HG03558 (cell line): ENCODE measurements at regions not wholly inside any gene's neighbourhood (a gene's known extent, or its start where the extent isn't known, plus 50 kb on each side); places are given as distances from the start of the nearest gene placed in this dataset.

Source experiments
- ATAC-seq: cut with Tn5 transposase; IDR thresholded peaks from one replicate; pipeline ENCODE4 v1.9.1; 2021; ENCODE audit warnings: moderate number of reproducible peaks; ENCODE audit not compliant: unreplicated experiment; ENCODE audit errors: extremely low read depth

DNA sequence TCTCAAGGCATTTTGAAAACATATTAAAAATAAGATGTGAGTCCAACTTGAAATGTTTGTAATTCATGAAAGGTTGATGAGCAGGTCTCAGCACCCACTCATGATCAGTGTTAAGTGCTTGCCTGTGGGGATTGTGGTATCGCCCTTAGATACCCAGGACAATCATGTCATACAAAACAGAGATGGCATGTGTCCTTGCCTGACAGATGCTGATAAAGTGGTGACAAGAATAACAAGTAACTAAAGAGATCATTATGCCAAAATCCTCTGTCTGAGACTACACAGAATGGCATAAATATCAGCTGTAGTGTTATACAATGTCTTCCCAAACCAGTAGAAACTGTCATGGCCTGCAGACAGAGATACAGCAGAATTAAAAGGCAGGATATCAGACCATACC is 930.3 kb downstream of the SUCLG1 start:
- ATAC-seq, result no peak

DNA sequence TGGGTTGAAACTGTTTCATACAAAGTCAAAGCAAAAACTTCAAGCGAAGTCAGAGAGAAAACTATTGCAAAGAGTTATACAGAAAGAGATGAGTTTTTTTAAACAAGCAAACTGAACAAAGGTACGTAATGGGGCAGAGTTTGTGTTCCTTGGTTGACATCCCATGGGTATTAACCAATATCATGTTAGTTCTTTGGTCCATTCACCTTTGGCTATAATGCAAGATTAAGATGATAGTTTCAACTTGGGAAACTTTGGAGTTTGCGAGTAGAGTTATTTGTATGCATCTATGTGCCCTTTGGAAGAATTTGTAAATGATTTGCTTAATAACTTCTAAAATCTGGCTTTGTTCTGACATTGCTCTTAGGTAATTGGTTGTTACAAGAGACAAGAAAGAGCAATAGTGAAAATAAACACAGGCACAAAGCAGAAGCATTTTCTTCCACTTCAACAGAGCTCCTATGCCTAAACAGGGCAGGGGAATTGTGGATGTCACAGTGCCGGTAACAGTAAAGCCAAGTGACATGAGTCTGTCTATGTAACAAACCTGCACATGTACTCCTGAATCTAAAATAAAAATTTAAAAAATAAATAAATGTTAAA is 936.1 kb downstream of the SUCLG1 start:
- ATAC-seq, result no peak

DNA sequence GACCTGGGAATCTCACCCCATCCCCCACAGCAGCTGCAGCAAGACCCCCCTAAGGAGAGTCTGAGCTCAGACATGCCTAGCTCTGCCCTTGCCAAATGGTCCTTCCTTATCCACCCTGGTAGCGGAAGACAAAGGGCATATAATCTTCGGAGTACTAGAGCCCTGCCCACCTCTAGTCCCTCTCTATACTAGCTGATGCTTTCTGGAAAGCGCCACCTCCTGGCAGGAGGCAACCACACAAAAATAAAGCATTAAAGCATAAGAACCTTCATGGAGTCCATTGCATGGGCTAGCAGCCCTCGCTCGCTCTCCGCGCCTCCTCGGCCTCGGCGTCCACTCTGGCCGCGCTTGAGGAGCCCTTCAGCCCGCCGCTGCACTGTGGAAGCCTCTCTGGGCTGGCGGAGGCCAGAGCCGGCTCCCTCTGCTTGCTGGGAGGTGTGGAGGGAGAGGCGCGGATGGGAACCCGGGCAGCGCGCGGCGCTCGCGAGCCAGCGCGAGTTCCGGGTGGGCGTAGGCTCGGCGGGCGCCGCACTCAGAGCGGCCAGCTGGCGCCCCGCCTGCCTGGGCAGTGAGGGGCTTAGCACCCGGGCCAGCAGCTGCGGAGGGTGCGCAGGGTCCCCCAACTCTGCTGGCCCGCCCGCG is 941.2 kb downstream of the SUCLG1 start:
- ATAC-seq, result no peak

DNA sequence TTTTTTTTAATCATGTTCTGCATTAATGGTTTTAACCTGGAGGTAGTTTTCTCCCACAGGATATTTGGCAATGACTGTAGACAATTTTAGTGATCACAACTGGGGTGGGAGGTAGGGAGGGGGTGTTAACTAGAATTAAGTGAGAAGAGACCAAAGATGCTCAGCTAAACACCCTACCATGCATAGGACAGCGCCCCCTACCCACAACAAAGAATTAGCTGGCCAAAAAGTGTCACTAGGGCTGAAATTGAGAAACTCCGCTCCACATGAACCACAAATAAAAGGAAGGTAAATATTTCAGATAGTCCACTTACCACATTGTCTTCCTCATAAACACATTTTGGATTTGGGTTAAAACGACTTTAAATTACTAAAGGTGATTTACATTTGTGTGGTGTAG is 942.6 kb downstream of the SUCLG1 start:
- no peak for ATAC-seq

DNA sequence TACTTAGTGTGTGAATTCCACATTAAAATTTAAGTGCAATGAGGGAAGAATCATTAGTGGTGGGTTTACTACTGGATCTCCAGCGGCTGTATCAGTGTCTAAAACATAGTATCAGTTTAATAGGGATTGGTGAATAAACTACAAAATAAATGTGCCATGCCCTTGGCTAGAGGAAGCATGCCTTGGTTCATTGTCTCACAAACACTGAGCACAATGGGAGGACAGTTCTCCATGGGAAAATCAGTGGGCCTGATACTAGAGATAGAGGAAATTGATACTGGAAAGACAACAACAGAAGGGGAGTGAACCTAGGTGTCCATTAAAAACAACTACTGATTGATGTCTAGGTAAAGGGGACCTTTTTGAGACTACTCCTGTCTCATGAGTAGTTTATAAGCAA is 971.6 kb downstream of the SUCLG1 start:
- no peak for ATAC-seq

DNA sequence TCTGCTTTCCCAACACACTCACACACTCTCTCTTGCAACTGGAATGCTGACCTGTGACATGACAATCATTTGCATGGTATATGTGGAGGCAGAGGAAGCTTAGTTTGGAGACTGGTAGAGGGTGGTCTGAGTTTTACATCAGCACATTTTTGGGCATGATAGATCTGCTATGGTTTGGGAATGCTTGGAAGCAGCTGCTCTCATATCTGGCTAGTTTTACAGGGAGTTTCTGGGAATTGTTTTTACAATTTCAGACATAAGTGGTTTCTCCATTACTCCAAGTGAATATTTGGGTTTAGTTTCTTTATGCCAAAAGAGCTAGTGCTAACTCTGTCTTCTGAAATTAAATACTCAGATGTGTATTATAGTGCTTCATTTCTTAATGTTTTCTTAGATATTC is 977.6 kb downstream of the SUCLG1 start:
- no peak for ATAC-seq

DNA sequence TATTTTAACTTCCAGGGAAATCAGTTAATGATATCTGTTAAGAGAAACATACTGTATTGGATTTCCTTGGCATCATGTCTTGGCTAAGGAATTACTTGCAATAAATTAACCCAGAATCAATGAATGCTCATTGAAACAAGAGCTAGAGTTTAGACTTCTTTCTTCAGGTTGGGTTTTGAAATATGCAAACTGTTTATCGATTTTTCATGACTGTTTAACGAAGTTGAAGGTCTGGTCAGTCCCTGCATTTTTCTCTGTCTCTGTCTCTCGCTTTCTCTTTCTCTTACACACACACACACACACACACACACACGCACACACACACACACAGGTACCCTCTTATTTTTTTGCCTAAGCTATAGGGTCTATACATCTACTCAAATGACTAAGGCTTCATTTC is 981.0 kb downstream of the SUCLG1 start:
- ATAC-seq, result no peak

DNA sequence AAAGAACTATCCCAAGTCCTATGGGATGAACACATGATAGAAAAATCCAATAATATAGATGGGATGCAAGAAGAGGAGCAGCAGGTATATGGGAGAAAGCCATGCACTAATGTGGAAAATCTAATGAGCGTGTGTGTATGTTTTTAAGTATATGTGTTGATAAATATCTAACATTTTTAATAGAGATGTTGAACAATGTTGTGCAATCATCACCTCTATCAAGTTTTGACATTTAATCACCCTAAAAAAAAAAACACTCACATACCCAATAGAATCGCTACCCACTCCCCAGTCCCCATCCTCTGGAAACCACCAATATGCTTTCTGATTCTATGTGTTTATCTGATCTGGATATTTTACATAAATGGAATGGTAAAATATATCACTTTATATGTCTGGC is 983.7 kb downstream of the SUCLG1 start:
- ATAC-seq, result no peak

DNA sequence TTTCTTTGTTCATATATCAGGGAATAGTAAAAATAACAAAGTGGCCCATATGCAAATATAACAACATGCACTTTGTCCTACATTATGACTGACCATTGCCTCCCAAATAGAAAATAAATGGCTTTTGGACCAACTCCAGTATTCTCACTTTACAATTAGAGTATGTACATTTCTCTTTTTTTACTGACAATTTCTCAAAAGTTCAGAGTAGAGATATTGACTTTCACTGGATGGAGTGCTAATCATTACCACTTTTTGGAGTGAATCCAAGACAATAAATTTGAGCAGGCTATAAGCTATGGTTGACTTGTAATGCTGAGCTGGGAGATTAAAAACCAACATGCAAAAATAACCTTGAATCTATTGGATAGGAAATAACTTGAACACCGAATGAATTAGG is 987.4 kb downstream of the SUCLG1 start:
- ATAC-seq, result no peak

DNA sequence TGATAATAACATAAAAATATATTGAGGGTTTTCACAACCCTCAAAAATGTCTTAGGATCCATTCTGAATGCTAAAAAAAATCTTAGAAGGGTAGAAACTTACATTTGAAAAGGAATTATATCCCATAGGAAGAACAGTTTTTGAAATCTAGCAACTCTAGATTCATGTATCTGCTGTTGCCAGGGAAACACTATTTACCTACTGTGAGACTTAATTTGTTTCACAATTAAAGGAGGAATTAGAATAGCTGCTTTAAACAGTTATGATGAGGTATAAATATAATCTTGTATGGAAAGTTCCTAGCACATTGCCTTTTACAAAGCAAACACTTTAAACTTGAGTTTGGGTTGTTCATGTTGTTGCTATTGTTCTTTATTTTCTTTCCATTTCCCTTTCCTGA is 988.2 kb downstream of the SUCLG1 start:
- no peak for ATAC-seq

DNA sequence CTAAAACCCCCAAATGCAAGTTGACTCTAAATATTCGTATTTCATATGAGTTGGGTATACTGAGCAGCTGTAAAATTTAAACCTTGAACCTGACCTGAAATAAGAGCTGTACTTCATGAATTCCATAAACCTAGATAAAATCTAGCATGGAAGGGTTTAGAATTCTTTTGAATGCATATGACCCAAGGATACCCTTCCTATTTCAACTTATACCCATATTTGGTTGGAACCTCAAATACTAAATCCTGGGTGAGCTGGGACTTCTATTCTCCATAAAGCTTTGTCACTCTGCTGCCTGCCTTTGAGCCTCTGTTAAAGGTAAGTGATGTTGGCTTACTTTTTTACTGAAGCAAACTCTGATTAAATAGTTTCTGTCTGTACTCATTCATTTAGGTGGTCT is 994.6 kb downstream of the SUCLG1 start:
- ATAC-seq, result no peak

DNA sequence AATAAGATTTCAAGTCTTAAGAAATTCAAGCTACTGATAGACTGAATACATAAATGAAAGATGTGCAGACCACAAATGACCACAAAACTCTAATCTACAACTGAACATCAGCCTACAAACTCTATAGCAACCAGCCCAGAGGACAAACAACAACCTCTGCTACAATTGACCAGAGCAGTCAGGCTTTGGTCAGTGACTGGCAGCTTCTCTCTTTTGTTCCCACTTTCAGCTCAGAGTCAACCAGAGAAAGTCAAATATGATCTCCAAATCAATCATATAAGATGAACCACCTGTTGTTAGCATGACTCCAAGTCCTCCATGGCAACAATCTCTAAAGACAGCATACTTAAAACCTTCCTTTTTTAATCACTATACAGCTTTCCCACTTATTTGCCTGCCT is 996.2 kb downstream of the SUCLG1 start:
- no peak for ATAC-seq

DNA sequence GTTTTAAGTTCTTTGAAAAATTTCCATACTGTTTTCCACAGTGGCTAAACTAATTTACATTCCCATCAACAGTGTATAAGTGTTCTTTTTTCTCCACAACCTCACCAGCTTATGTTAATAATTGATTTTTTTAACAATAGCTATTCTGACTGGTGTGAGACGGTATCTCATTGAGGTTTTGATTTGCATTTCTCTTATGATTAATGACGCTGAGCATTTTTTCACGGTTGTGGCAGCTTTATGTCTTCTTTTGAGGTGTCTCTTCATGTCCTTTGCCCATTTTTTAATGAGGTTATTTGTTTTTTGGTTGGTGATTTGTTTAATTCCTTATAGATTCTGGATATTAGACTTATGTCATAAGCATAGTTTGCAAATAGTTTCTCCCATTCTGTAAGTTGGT is 997.9 kb downstream of the SUCLG1 start:
- ATAC-seq, result no peak

DNA sequence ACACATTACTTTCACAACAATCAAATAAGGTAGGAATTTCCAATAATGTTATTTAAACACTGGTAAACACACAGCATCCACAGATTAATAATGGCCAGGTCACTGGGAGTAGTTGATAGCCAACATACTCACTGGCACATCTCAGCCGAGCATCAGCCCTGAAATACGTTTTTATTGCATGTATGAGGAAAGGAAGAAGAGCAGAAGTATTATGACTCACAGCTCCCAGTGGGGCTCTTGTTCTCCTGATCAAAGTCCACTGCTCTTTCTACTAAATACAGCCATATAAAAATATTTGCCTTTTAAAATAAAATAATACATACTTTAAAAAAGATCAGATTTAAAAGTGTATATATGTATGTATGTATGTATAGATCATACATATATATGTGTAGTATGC is 999.6 kb downstream of the SUCLG1 start:
- no peak for ATAC-seq

DNA sequence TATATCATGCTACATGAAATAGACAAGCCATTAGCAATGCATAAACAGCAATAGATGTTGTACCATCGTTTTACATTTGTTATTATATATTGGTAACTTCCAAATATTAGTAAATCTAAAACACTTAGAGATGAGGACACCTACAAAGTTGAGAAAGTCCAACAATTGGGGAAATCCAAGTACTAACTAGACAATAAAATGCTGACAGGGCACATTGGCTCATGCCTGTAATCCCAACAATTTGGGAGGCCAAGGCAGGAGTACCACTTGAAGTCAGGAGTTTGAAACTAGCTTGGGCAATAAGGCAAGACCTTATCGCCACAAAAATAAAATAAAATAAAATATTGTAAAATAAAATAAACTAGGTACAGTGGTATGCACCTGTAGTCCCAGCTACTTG is 1023.1 kb downstream of the SUCLG1 start:
- no peak for ATAC-seq

DNA sequence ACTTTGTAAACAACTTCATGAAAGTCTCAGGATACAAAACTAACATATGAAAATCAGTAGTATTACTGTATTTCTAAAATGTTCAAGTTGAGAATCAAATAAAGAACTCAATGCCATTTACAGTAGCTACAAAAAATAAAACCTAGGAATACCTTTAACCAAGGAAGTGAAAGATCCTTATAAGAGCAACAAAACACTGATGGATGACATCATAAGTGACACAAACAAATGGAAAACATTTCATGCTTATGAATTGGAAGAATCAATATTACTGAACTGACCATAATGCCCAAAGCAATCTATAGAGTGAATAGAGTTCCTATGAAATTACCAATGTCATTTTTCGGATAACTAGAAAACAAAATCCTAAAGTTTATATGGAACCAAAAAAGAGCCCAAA is 1038.1 kb downstream of the SUCLG1 start:
- no peak for ATAC-seq

DNA sequence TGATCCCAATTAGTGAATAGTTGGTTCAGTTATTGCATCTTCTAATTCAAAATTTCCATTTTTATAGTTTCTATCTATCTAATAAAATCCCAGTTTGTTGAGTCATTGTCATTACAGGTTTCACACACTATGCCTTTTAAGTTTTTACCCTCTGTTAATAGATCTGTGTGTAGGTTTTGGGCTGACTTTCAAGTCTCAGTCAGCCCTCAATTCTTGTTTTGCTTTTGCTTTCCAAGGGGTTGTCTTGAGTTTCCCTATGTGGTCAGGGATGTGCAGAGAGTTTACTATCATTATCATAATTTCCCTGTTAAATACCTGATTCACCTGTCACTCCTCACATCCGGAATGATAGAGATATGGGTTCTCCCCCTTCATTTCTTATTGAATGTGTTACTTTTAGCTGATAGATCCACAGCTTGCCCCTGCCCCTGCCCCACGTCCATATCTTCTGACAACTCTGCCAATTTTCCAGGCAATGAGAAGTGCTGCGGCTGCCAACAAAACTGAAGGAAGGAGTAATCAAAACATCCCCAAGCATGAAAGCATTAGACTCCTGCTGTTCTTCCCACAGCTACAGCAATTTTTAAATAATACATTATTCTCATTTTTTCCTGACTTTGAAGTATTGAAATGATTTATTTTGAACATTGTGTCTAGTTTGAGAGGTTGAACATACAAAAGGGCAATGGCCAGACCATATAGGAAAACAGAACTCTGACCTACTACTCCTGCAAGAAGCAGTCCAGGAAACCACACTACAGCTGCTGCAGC is 1064.8 kb downstream of the SUCLG1 start:
- ATAC-seq, result no peak

DNA sequence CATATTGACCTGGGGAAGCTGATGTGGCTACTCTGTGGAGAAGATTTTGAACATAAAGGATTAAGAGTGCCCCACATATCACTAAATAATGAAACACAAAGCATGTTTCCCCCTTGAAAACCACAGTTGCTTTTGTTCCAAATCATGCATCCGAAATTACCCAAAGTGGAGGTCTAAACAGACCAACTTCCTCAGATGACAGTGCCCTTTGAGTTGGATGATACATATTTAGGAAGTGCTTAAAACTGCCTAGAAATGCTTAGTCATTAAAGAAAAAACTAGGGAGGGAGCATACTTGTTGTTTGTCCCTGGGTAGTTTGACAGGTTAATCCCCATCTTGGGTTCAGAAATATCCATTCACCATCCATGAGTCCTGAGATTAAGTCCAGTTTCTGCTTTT is 1070.3 kb downstream of the SUCLG1 start:
- no peak for ATAC-seq

DNA sequence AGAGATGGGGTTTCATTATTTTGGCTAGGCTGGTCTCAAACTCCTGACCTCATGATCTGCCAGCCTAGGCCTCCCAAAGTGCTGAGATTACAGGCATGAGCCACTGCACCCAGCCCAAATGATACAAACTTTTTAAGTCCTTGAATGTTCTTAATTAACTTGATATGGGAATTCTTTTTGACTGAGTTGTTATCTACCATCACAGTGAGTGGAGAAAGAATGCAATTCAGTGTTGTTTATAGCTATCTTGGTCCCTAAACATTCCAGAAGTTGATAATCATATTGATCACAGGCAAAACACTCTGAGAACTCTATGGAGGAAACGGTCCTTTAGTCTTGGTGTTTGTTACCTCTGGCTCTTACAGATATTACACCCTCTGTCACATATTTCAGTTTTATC is 1072.5 kb downstream of the SUCLG1 start:
- no peak for ATAC-seq

DNA sequence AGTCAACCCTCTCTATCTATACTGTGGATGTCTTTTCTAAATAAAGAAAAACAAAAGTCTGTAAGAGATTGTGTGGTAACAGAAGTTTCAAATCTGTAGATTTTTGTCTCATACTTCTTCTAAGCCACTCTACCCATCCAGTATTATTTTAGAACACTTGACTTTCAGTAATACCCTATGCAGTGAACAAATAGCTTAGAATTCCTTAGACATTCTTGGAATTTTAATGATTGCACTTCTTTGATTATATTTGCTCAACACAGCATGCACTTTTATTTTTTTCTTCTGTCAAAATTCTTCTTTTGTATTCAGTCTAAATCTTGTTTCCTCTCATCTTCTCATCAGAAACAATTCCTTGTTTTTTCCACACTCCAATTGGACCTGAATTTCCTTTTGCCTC is 1080.2 kb downstream of the SUCLG1 start:
- no peak for ATAC-seq

DNA sequence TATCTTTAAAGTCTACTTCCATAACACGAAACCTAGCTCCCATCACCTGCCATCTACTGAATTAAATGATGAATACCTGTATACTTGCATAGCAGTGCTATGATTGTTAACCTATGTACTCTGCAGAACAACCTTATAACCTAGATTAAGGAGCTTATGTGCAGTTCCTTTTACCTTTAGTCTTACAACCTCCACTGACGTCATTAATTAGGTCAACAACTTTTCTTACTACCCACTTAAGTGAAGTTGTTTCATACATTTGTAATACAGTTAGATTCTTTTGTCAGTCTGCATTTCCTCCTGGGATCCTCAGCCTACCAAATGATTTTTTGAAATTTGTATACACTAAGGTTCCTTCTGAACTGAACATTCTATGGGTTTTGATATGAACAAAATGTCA is 1082.3 kb downstream of the SUCLG1 start:
- no peak for ATAC-seq

DNA sequence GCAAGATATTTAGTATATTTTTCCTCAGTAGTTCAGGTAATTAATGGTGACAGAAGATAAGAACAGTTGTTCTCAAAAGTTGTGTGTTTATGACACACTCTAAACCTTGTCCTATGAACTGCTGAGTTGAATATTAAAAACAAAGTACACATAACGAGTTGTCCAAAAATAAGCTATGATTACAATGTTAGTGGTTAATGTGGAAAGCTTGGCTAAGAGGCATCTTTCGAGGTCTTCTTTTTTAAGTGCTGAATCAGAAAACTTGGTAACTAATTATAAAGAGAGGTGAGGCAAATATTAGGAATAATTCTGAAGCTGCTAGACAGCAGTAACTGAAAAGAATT is 1088.7 kb downstream of the SUCLG1 start:
- no peak for ATAC-seq
